Stimulated activated CD4-positive, alpha-beta T cell treated with anti-CD3 and anti-CD28 coated beads, Interleukin-15, amount 100 ng/mL, for 1 hour (primary cell): ENCODE measurements at regions not wholly inside any gene's neighbourhood (a gene's known extent, or its start where the extent isn't known, plus 50 kb on each side); places are given as distances from the start of the nearest gene placed in this dataset.
"Not testable (repeated sequence)": the region's sequence is repeated elsewhere in the genome, so short reads cannot be mapped to it uniquely, and the experiment has no call there.

Experiments used
- DNase-seq, 2 donors: peaks; one replicate each; pipeline ENCODE4 v3.0.0-alpha.2; 2020; ENCODE audit warnings: low read depth in 1 of 2, low spot score in 1 of 2

DNA sequence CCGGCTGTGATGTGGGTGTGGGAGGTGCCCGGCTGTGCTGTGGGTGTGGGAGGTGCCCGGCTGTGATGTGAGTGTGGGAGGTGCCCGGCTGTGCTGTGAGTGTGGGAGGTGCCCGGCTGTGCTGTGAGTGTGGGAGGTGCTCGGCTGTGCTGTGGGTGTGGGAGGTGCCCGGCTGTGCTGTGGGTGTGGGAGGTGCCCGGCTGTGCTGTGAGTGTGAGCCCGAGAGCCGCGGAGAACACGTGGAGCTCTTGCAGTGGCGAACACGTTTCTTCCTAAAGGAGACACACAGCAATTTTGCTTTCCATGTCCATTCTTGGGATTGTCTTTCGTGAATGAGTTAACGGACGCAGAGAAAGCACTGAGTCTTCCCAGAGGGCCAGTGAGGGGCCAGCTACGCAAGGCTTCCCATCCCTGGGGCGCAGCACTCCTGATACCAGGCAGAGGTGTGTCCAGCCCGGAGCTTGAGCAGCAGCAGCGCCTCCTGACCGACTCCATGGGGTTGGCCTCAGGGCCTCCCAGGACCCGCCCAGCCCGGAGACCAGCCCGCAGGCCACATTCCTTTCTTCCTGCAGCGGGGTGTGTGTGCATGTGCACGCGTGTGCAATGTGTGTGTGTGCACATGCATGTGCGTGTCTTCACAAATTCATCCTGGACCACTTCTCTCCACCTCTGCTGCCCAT lies 245.0 kb upstream of the B3GAT1 start:
- DNase-seq: no peak

DNA sequence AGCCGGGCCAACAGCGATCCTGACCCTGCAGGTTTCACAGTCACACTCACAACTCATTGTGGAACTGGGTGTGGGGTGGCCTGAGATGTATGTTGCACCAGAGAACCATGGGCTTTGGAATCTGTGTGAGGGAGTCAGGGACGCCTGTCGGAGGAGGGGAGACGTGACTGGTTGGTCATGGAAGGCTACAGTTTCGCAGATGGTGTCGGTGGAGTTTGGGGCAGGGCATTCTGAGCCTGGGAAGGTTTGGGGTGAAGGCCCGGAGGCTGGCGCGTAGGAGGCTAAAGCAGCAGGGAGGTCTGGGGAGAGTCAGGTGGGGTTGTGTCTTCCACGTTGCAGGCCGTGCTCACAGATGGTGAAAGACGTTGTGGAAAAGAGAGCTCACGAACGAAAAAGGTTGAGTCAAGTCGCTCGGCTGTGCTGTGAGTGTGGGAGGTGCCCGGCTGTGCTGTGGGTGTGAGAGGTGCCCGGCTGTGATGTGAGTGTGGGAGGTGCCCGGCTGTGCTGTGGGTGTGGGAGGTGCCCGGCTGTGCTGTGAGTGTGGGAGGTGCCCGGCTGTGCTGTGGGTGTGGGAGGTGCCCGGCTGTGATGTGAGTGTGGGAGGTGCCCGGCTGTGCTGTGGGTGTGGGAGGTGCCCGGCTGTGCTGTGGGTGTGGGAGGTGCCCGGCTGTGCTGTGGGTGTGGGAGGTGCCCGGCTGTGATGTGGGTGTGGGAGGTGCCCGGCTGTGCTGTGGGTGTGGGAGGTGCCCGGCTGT lies 244.2 kb upstream of the B3GAT1 start:
- DNase-seq: not testable (repeated sequence)

DNA sequence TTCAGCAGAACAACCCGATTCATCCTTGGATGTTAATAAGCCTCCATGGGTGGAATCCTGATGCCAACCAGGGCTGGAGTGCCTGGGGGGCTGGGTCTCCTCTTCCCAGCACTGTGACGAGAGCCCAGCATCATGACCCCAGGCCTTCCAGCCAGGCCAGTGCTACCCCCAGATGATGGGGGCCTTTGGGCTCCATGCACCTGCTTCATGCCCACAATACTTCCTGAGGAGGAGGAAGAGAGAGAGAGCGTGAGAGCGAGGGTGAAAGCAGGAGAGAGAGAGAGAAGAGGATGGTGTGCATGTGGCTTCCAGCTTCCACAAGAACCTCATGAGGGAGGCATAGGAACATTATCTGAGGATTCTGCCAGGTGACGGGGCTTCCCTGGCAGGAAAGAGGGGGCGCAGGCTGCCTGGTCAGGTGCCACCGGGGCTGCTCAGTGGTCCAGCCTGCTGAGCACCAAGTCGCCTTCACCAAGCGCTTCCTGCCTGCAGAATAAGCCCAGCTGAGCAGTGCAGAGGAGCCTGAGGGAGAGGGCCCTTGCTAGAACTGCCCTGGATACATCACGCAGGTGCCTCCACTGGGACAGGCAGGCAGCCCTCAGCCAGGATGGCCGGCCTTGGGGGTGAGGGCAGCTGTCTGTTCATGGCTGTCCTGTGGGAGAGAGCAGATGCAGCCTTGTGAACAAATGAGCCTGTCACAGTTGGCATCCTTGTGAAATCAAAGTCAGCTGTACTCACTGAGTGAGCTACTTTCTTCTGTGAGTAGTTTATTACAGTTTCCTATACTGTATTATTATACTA lies 243.3 kb upstream of the B3GAT1 start:
- DNase-seq: no peak

DNA sequence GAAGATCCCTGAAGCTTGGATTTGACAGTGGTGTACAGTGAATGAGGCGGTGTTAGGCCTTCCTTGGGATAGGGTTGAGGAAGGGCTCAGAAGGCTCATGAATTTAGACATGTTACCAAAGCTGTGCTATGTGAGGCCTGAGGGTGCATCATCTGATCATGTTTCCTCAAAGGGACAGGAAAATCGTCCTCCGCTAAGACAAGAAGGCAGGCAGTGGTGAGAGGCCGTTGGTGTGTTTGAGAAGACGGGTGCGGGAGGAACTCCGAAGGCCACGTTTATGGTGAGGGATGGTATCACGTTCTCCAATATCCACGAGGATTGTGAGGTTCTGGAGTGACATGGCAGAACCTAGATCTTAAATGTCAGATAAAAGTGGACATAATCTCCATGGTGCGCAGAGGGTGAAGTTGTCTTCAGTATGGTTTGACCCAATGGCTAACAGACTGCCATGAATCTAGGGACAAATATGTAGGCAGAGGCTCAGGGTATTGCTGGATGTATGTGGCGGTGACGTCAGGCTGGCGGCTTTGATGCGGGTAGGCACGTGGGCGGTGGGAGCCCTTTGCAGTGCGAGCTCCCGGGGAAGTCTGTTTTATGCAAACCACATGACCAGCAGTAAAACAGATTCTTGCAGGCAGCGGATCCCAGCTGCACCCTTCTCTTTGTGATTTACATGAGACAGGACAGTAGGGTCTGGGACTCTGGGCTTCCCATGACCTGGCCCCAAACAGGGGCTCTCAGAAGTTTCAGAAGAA lies 242.3 kb upstream of the B3GAT1 start:
- no peak for DNase-seq

DNA sequence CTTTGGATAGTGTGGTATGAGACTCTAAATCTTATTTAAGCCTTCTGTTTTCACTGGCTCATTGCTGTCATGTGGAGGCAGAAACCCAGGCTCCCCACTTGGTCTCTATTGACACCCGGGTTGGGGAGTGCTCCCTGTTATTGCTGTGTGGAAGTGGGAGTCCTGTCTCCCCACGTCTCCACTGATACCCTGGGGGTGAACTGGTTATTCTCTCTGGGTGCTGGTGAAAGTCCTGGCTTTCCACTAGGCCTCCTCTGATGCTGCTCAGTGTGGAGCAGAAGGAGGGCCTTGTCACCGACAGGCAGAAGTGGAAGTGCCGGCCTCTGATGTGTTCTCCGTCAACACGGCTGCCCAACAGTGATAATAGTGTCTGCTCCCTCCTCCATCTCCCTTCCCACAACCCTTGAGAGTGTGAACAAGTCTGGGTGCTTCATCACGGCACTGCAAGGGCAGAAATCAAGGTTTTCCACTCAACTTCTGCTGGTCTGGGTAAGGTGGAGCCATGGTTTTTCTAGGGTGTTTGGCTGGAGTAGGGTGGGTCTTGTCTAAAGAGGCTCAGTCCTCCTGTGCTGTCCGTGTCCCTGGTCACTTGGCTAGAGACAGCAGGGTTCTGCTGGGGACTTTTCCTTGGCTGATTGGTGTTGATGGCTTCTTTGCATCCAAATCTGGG lies 240.7 kb upstream of the B3GAT1 start:
- no peak for DNase-seq

DNA sequence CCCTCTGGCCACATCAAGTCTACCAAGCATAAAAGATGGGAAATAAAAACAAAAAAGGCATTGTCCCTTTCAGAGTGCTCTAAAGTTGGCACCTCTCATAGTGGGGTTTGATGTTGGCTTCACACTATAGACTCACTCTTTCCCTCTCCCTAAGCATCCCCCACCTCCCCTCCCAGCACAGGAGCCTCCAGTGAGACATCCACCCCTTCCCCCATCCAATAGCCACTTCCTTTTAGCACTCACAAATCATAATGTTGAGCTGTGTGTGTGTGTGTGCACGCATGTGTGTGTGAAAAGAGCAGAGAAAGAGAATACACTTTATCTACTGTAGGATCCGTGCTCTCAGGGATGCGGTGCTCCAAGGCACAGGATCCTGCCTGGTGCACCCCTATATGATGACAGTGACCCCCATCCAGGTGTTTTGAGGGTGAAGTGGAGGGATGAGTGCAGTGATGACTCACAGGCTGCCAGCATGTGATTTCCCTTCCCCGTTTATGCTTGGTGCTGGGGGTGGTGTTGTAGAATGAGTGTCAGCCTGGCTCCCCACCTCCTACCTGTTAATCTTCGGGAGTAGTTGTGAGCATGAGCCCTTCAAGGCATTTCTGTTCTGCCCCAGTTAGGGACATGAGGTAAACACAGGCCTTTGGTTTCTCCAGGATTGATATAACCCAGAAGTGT lies 235.2 kb upstream of the B3GAT1 start:
- DNase-seq: no peak

DNA sequence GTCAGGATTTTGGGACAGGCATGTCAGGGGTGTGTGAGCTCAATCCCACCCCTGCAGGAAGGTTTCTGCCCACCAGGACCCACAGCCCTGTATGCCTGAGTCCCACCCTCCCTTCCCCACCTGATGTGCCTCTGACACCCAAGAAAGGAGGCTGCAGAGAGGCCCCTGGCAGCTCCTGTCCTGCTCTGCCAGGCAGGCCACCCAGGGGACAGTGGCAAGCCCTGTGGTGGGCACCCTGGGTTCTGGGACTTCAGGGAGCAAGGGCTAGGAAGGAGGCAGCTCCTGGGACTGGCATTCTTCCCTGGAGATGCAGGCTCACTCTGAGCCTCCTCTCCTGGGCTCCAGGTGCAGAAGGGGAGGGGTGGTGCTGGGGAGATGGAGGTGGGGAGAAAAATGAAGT lies 234.5 kb upstream of the B3GAT1 start:
- no peak for DNase-seq

DNA sequence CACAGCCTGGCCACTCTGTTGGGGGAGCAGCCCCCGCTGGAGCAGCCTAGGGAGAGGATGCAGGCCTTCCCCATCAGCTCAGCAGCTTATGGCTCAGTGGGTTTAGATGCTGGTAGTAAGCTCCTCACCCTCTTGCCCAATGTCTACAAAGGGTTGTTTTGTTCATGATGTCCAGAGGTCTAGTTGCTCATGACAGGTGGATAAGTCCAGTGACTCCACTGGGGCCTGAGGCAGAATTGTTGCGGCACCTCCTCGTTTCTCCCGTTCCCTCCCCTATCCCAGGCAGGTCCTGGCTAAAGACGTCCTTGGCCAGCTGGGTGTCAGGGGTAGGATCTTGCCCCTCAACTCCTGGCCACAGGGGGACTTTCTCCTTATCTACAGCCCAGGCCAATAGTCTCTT lies 233.5 kb upstream of the B3GAT1 start:
- DNase-seq: no peak

DNA sequence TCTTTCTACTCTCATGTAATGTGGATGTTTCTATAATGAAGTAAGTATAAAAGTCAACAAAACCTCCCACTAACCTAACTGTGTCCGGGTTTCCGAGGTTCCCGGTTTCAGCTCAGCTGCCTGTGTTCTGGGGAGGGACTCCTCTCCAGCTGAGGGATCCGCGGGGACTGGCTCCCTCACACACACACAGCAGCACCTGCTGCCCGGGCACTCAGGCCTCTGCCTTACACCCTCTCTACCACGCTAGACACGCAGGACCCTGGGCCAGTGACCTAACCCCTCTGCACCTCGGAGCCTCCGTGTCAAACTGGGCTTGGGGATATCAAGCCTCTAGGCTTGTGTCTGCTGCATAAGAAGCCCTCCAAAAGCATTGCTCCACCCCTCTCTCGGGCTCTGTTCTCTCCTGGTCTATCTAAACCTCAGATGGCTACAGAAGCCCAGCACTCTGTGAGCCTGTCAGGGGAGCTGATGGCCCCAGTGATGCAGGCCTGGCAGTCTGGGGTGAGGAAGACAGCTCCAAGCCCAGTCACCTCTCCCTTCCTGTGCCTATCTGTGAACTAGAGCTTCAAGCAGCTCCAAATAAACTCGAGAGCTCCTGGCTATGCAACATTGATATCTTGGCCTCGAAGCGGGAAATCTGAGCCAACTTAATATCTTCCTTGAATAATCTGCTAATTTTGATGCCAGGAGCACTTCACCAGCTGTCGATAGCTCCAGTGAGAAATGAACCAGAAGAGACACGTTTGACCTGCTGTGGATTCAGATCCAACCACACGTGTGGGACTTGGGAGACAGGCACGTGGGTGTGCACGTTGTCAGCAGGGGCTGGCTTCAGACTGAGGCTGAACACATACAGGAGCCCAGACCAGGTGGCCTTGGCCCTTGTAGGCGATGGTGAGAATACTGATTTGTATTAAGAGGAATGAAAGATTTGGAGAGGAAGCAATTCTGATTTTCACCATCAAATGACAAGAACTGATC lies 232.7 kb upstream of the B3GAT1 start:
- DNase-seq: no peak

DNA sequence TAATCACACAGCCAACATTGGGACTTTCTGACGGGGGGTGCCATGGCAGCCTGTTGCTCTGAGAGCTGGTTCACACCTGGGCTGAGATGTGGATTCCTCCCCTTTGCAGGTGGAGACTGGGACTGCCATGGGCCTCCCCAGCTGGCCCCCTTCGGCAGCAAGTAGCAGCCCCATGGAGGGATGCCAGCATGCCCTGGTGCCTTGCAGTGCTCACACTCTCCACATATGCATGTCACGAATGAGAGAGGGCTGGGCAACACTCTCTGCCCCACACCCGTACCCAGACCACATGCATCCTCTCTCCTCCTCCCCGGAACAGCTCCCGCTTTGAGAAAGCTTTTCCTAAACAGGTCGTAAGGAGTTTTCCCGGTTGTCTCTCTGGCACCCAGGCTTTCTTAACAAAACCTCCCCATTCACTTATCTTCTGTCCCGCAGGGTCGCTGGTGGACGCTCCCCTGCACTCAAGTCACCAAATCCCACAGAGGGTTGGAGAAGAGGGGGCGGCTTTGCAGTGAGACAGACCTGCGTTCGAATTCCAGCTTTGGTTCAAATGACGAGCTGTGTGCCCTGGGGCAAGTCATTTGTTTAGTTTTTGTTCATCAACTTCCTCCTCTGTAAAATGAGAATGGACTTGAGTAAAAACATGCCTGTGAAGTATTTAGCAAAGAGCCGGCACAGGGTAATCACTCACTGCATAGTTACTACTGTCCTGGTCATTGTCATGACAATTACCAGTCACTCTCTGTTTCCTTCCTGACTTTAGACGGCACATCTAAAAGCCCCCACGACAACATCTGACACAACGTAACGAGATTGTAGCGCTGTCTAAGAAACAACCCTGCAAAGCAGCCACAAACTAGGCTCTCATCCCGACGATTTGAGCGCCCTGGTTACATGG lies 231.3 kb upstream of the B3GAT1 start:
- DNase-seq: no peak

DNA sequence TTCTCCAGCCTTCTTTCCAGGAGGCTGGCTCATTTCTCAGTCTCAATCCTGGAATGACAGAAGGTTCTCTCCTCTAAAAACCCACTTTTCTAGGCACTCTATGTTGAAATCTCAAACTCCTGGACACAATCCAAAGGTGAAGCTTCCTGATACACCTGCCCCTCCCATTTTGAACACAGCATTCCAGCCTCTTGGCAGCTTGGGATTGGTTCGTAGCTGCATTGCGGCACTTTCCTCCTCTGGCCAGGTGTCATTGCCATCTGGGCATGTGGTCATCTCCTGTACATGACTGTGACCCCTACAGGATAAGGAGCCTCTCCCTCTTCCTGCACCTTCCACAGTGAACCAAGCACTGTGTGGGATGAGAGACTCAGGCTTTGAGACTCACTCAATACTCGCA lies 230.2 kb upstream of the B3GAT1 start:
- no peak for DNase-seq

DNA sequence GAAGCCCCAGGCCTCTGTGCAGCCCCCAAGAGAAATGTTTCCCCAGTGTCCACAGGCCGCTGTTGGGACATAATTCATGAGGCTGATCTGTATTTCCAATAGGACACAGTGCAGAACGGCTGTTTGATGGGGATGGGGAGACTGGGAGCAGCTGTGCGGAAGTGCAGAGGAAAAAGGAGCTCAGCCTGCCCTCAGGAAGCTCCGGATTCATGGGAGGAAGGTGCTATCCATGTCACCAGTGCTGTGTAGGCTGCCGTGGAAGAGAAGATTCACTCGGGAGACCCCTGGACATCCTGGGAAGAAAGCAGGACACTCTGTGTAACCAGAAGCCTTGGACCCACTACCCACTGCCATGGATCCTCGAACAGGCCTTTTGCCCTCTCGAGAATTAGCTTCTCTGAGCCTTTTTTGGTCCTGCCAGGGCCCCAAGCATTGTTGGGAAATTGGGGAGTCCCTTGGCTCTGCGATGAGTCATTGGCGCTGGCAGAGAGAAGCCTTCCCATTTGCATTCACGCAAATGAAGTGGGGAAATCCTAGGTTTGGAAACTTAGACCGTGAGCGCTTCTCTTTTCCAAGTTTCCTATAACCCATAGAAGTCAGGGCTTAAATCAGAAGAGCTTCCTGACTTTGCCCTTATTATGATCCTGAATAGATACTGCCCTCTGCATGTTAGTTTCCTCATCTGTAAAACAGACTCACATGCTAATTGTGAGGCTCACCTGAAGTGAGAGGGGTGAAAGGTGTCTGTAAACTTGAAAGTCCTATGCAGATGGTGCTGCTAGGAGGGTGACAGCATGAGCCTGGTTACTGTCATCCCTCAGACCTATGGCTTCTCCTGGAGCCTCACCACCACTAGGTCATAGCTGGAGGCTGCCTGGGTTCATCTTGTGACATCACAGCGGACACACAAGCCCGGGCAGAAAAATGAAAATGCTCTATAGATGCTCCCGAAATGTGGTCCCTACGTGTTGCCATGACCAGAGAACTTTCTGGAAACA lies 229.2 kb upstream of the B3GAT1 start:
- no peak for DNase-seq

DNA sequence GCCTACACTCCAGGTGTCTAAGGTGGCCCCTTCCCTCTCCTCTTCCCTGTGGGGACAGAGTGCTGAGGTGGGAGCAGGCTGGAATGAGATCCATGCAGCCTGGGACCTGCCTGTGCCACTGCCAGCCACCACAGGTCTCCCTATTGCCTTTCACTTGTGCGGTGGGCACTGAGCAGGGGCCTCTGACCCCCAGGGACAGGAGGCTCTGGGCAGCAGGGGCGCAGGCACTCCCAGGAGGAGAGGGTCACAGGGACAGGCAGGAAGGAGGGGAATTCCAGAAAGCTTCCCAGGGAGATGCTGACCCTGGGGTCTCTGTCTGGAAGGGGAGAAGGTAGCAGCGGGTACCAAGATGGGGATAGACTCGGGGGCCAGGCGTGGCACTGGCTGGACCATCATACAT lies 228.5 kb upstream of the B3GAT1 start:
- no peak for DNase-seq

DNA sequence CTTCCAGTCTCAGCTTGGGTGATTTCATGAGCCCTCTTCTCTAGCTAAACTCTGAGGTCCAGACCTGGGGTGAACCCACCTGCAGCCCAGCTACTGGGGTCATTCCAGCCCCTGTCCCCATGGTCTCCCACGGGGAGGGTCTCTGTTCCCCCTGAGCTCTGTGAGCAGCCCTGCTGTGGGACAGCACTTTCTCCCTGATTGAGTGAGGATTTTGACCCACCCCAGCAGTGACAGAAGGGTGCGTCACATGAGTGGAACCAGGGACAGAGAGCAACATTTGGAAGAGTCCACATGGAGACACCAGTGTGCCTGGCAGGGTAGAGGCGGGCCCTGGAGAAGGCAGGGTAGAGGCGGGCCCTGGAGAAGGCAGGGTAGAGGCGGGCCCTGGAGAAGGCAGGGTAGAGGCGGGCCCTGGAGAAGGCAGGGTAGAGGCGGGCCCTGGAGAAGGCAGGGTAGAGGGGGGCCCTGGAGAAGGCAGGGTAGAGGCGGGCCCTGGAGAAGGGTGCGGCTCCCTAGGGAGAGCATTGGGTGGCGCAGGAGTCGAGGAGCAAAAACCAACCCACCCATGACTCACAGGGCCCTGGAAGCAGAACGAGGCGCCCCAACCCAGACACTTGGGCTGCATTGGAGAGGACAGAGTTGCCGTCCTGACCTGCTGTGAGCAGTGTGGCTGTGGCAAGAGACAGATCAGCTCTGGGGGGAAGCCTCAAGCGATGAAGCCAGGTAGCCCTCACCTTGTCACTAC lies 227.7 kb upstream of the B3GAT1 start:
- no peak for DNase-seq

DNA sequence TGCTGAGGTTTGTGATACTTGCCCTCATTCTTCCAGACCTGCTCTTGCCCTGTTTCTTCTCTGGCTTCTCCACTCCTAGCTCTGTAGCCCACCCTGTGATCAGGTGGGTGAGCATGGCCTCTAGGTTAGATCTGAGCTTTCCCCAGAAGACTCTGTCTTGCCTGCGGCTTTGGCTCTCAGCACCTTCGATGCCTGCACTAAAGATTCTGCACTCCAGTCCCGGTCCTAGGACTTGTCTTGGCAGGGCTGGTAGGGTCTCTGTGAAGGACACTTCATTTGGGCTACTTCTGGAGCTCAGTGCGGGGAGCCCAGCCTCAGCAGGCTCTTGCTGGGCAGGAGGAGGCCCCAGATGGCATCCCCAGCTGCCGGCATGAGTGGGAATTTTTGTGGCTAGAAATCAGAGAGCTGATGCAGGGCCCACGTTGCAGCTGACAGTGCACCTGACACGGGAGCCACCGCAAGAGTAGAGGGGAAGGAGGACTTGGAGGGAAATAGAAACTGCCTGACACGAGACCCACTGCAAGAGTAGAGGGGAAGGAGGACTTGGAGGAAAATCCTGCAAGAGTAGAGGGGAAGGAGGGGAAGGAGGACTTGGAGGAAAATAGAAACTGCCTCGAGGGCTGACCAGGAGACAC lies 226.9 kb upstream of the B3GAT1 start:
- no peak for DNase-seq
